Mammary epithelial cell (primary cell): ENCODE measurements at regions not wholly inside any gene's neighbourhood (a gene's known extent, or its start where the extent isn't known, plus 50 kb on each side); places are given as distances from the start of the nearest gene placed in this dataset.

ENCODE experiments used
- EZH2 ChIP-seq: IDR thresholded peaks from 2 replicates; pipeline ENCODE4 v1.6.1; 2012; ENCODE audit warnings: low read length, inconsistent platforms, borderline replicate concordance
- TF ChIP-seq, protein P1 (sequence below), 2 donors: IDR thresholded peaks in 1 of 2; conservative IDR thresholded peaks in 1 of 2; 2 replicates each; pipeline ENCODE4 v1.5.1; 2011 to 2012; ENCODE audit warnings: inconsistent platforms in 2 of 2, low read length in 2 of 2, mild to moderate bottlenecking in 2 of 2, control low read depth in 1 of 2, low read depth in 1 of 2; ENCODE audit not compliant: insufficient read depth in 1 of 2; ENCODE audit errors: extremely low read depth in 1 of 2

DNA sequence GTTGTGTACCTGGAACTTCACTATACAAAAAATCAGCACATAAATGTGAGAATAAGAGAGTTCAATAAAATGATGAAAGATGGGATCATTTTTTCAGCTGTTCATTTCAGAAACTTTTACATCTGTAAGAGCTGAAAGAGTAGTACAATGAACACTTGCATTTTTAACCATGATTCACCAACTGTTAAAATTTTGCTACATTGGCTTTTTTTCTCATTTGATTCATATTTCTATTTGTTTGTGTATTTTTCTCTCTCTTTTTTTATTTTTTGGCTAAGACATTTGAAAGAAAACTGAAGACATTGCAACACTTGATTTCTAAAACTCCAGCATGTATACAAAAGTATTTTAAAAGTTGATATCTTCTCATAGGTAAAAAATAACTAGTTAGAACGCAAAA is 98.3 kb upstream of the CDIN1 start:
- TF ChIP-seq, protein P1, sequence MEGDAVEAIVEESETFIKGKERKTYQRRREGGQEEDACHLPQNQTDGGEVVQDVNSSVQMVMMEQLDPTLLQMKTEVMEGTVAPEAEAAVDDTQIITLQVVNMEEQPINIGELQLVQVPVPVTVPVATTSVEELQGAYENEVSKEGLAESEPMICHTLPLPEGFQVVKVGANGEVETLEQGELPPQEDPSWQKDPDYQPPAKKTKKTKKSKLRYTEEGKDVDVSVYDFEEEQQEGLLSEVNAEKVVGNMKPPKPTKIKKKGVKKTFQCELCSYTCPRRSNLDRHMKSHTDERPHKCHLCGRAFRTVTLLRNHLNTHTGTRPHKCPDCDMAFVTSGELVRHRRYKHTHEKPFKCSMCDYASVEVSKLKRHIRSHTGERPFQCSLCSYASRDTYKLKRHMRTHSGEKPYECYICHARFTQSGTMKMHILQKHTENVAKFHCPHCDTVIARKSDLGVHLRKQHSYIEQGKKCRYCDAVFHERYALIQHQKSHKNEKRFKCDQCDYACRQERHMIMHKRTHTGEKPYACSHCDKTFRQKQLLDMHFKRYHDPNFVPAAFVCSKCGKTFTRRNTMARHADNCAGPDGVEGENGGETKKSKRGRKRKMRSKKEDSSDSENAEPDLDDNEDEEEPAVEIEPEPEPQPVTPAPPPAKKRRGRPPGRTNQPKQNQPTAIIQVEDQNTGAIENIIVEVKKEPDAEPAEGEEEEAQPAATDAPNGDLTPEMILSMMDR (conservative IDR thresholded peaks at IDR 0.05 in 1 of 2, IDR thresholded peaks at IDR 0.05 in 1 of 2; ENCODE audit: extremely low read depth in 1 of 2, insufficient read depth in 1 of 2, low read depth in 1 of 2, low read length in 2 of 2): no peak
- no peak for TF ChIP-seq EZH2
